Testis (tissue), 2 donors: ENCODE measurements at regions not wholly inside any gene's neighbourhood (a gene's known extent, or its start where the extent isn't known, plus 50 kb on each side); places are given as distances from the start of the nearest gene placed in this dataset.

Experiments used
- CTCF ChIP-seq, 3 experiments: fragments of 450-650 bp in 2 of 3; fragments of 200-600 bp in 1 of 3; sonication (generic) in 1 of 3; IDR thresholded peaks; one replicate each; pipeline ENCODE4 v1.5.1; 2016 to 2019; ENCODE audit warnings: antibody characterized with exemption in 3 of 3, mild to moderate bottlenecking in 2 of 3, moderate library complexity in 1 of 3
- POLR2A ChIP-seq: fragments of 450-650 bp; IDR thresholded peaks from one replicate; pipeline ENCODE4 v1.6.1; 2017; ENCODE audit warnings: antibody characterized with exemption, mild to moderate bottlenecking, moderate library complexity

GRCh38 chr16:8323153-8323552 lies 267.2 kb downstream of the TMEM114 start:
- TF ChIP-seq CTCF (IDR thresholded peaks at IDR 0.05): no peak
- TF ChIP-seq POLR2A: no peak
